ENCODE measurements at regions not wholly inside any gene's neighbourhood (a gene's known extent, or its start where the extent isn't known, plus 50 kb on each side); places are given as distances from the start of the nearest gene placed in this dataset.

DNA sequence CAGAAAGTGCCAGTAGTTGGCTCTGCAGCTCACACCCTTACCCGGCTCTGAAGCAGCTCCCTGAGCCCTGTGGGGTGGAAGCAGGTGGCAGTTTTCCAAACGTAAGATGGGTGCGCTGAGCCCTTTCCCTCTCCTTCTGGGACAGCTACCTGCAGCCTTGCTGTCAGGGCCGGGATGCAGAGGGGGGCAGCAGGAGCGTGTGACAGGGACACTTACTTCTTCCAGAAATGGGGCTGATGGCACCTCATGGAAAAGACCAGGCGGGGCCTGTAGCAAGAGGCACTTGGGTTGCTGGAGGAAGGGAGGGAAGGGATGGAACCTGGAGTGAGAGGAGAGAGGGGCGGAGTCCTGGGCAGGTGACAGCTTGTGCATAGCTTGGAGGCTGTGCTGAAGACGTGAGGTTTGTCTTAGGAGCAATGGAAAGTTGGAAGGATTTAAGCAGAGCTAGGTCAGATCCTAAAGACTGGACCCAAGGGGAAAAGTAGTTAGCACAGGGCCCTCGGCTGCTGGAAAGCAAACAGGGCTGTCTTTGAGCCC lies 216.8 kb upstream of the RPL38 start:
- no peak for DNase-seq (ENCODE audit: low read depth)

GRCh38 chr17:73987395-73987794 lies 216.1 kb upstream of the RPL38 start:
- DNase-seq (ENCODE audit: low read depth), result no peak

GRCh38 chr17:73987845-73988509 lies 215.5 kb upstream of the RPL38 start:
- DNase-seq (ENCODE audit: low read depth), result no peak

GRCh38 chr17:73989671-73990070 lies 213.8 kb upstream of the RPL38 start:
- no peak for DNase-seq (ENCODE audit: low read depth)

GRCh38 chr17:73990290-73990689 lies 213.2 kb upstream of the RPL38 start:
- DNase-seq (ENCODE audit: low read depth), result no peak

DNA sequence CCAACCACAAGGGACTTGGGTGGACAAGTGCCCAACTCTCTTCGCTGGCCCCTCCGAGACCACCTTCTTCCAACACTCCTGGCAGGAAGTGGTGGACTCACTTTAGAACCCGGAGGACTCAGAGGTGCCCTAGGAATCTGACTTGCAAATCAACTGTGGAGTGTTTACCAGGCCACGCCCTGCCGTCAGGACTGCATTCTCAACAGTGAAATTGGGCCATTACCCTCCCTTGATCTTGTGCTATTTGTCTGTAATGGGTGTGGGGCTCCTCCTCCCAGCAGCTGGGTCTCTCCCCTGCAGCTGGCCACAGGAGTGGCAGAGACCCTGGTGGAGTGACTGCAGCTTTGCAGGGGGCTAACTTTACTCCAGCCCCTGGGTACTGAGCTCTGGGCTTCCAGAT lies 212.2 kb upstream of the RPL38 start:
- no peak for DNase-seq (ENCODE audit: low read depth)

DNA sequence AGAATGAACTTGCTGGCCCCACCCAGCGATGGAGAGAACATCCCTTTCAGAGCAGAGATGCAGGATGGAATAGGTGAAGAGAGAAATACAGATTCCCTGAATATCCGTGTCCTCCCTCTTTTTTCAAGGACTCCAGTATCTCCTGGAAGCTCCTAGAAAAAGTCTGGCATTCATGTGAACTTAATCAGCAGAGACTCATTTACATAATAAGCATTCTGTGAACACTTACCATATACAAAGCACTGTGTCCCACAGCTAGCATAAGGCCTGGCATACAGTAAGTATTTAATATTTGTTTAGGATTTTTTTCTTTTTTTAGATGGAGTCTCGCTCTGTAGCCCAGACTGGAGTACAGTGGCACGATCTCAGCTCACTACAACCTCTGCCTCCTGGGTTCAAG lies 208.5 kb upstream of the RPL38 start:
- DNase-seq (ENCODE audit: low read depth), result no peak

GRCh38 chr17:73997059-73997458 lies 206.4 kb upstream of the RPL38 start:
- no peak for DNase-seq (ENCODE audit: low read depth)

DNA sequence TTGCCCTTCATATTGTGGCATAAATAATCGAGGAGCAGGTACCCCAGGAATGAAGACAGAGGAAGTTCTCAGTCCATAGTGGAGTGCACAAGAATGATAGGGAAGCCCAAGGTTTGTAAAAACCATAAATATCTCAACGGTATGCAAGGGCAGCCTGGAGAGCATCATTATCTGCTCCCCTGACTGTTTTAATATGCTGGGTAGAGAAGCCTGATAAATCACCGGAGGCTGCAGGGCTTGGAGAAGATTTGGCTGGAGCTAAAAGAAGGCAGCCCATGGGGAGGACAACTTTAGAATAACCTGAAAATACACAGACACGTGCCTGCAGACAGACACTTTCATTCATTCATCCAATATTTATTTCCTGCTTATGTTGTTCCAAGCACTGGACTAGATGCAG lies 205.2 kb upstream of the RPL38 start:
- DNase-seq (ENCODE audit: low read depth), result no peak

GRCh38 chr17:73998653-73999645 lies 204.5 kb upstream of the RPL38 start:
- peak; percentile 27 for DNase-seq (ENCODE audit: low read depth)

GRCh38 chr17:74001145-74001544 lies 202.3 kb upstream of the RPL38 start:
- no peak for DNase-seq (ENCODE audit: low read depth)

DNA sequence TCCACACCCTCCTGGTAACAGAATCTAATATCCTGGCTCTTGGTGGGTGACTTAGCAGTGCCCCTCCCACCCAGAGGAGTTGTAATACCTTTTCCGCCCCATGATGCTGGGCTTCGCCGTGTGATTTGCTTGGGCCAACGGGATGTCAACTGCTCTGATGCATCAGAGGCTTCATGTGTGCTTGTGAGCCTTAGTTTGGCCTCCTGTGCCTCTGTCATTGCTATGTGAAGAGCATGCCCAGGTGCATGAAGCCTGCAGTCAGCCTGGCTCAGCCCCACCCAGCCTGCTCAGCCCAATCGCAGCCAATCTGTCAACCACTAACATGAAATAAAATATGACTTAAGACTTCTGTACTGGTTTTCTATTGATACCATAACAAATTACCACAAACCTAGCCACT lies 201.2 kb upstream of the RPL38 start:
- no peak for DNase-seq (ENCODE audit: low read depth)

DNA sequence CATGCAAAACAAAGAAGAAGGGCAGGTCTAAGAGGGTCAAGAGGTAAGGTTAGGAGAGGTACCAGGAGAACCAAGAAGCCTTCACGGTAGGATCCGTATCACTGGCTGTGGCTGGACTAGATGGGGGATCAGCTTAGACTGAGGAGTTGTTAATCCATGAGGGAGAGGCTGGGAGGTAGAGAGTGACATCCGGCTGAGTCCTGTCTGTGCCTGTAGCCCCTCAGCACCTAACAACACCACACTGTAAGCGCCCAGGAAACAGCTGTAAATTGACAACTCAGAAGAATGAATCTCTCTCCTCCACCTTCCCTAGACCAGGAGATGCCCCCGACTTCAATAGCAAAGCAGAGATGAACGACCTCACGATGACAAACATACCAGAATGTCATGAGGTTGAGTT lies 199.4 kb upstream of the RPL38 start:
- DNase-seq (ENCODE audit: low read depth), result no peak

DNA sequence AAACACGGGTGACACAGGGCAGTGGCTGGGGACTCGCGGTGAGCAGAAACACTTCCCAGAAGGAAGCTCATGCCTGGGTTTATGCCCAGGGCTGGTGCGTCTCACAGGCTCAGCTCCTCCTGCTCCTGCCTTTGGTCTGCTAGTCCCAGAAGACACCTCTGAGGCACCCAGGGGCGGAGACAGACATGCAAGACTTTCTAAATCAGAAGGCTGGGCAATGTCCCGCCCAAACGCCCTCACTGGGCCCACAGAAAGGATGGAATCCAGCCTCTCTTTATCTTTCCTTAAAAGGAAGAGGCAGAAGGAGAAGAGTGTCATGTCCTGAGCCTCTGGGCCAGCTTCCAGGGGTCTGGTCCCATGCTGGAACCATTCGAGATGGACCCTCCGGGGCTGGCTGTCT lies 197.7 kb upstream of the RPL38 start:
- no peak for DNase-seq (ENCODE audit: low read depth)

- DNase-seq (ENCODE audit: low read depth), result no peak
Measured at GRCh38 chr17:74006371-74006770, 197.1 kb upstream of the RPL38 start.

DNA sequence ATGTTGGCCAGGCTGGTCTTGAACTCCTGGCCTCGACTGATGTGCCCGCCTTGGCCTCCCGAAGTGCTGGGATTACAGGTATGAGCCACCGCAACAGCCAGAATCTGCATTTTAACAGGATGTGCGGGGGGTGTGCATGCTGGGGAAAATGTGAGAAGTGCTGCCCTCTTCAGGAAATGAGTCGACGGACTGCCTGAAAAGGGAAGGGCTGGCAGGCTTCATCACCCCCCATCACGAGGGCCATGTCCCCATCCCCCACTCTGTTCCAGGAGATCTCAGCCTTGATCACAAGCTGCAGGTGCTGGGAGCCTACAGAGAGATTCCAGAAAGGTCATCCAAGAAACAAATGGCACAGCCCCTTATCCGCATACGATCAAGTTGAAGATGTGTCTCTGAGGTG lies 195.3 kb upstream of the RPL38 start:
- DNase-seq (ENCODE audit: low read depth), result no peak

DNA sequence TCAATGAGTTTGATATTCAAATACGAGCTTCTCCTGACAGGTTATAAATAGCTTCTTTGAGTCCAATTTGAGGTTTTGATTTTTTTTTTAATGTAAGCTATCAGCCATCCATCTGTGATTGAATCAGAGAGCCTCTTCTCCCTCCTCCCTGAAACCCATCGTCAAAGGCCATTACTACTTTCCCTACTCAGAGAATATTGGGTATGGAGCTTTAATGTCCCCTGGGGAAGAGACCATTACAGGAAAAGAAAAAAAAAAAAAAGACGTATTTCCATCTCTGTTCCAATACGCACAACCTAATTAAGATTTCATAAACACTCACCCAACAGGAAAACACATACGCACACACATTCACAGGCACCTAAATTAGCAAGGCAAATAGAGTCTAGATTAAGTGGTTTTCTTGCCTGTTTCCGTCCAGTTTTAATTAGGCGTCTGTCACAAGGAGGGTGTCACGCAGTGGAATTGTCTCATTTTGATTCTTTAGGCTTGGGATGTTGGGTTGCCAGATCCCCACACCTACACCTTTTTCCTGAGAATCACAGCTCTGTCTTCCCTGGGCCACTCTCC lies 194.3 kb upstream of the RPL38 start:
- no peak for DNase-seq (ENCODE audit: low read depth)

GRCh38 chr17:74010903-74011302 lies 192.6 kb upstream of the RPL38 start:
- DNase-seq (ENCODE audit: low read depth), result no peak

GRCh38 chr17:74011966-74012365 lies 191.5 kb upstream of the RPL38 start:
- no peak for DNase-seq (ENCODE audit: low read depth)

DNA sequence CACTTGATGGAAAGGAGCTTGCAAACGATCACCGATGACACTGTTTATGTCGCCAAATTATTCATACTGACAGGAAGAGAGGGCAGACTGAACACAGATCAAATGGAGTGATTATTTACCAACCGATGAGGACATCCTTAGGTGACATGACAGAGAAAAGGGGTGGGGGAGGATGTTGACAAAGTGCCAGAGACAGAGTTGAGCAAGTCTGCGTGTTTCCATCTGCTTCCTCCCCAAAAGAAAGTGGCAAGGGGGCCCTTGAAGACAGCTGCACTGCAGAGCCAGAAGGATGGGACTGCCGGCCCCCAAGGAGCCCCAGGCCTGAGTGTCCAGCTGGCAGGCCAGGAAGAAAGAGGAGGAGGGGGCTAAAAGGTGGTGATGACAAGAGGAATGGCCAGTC lies 191.0 kb upstream of the RPL38 start:
- DNase-seq (ENCODE audit: low read depth), result no peak

DNA sequence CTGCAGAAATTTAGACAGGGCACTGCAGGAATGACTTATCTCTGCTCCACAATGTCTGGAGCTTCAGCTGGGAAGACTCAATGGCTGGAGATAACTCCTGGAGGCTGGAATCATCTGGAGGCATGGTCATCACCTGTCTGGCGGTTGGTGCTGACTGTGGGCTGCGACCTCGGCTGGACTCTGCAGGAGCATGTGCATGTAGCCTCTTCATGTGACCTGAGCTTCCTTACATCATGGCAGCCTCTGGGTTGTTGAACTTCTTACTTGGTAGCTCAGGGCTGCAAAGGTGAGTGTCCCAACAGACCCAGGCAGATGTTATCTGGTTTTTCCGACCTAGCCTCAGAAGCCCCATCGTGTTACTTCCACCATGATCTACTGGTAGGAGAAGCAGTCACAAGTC lies 188.2 kb upstream of the RPL38 start:
- no peak for DNase-seq (ENCODE audit: low read depth)

- DNase-seq (ENCODE audit: low read depth), result no peak
Measured at GRCh38 chr17:74015990-74016389, 187.5 kb upstream of the RPL38 start.

- no peak for DNase-seq (ENCODE audit: low read depth)
Measured at GRCh38 chr17:74016461-74016860, 187.0 kb upstream of the RPL38 start.

All from stimulated activated CD8-positive, alpha-beta memory T cell treated with anti-CD3 and anti-CD28 coated beads, Interleukin-15, amount 100 ng/mL, for 24 hours (primary cell).